Adrenal gland (tissue), 5 donors: ENCODE measurements at regions not wholly inside any gene's neighbourhood (a gene's known extent, or its start where the extent isn't known, plus 50 kb on each side); places are given as distances from the start of the nearest gene placed in this dataset.

Source experiments
- POLR2A ChIP-seq, 2 donors: fragments of 450-650 bp; IDR thresholded peaks; one replicate each; pipeline ENCODE4 v1.6.1; 2017; ENCODE audit warnings: antibody characterized with exemption in 2 of 2, mild to moderate bottlenecking in 2 of 2, moderate library complexity in 1 of 2
- TF ChIP-seq, protein P1 (sequence below), 6 experiments: fragments of 450-650 bp in 4 of 6; fragments of 200-600 bp in 2 of 6; sonication (generic) in 1 of 6; IDR thresholded peaks; 1 replicate in 5 of 6; 2 replicates in 1 of 6; pipeline versions ENCODE4 v1.5.1 to v1.8.0; 2016 to 2021; ENCODE audit warnings: antibody characterized with exemption in 6 of 6, mild to moderate bottlenecking in 2 of 6, moderate library complexity in 1 of 6
- donor health status: DM: no; HTN: no; CAD: no.

DNA sequence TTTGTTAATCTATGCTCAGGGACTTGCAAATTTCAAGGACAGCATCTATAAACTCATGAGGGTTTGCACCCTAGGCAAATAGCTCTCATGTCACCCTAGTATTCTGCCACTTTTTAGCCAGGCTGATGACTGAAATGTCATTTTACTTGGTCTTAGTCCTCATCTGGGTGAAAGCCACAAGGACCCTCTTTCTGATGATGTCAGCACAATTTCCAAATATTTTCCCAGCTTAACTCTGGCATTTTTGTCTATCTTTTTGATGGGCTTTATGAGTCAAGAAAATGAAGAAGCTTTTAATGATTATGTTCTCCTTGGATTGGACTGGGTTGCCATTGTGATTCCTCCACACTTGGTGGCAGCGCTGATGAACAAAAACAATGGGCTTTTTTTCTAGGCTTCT, 420.1 kb upstream of the BTBD3 start:
- TF ChIP-seq, protein P1, sequence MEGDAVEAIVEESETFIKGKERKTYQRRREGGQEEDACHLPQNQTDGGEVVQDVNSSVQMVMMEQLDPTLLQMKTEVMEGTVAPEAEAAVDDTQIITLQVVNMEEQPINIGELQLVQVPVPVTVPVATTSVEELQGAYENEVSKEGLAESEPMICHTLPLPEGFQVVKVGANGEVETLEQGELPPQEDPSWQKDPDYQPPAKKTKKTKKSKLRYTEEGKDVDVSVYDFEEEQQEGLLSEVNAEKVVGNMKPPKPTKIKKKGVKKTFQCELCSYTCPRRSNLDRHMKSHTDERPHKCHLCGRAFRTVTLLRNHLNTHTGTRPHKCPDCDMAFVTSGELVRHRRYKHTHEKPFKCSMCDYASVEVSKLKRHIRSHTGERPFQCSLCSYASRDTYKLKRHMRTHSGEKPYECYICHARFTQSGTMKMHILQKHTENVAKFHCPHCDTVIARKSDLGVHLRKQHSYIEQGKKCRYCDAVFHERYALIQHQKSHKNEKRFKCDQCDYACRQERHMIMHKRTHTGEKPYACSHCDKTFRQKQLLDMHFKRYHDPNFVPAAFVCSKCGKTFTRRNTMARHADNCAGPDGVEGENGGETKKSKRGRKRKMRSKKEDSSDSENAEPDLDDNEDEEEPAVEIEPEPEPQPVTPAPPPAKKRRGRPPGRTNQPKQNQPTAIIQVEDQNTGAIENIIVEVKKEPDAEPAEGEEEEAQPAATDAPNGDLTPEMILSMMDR (IDR thresholded peaks at IDR 0.05) = no peak
- TF ChIP-seq POLR2A (IDR thresholded peaks at IDR 0.05) = no peak
